DMS 273 (cell line): ENCODE measurements at regions not wholly inside any gene's neighbourhood (a gene's known extent, or its start where the extent isn't known, plus 50 kb on each side); places are given as distances from the start of the nearest gene placed in this dataset.

Source experiments
- DNase-seq: peaks from one replicate; lab custom pipeline; 2025; ENCODE audit not compliant: unreplicated experiment; lab: John Stamatoyannopoulos, UW

GRCh38 chr3:192082730-192083660, 622.0 kb downstream of the PYDC2 start:
- no peak for DNase-seq
